ENCODE measurements at regions not wholly inside any gene's neighbourhood (a gene's known extent, or its start where the extent isn't known, plus 50 kb on each side); places are given as distances from the start of the nearest gene placed in this dataset.

DNA sequence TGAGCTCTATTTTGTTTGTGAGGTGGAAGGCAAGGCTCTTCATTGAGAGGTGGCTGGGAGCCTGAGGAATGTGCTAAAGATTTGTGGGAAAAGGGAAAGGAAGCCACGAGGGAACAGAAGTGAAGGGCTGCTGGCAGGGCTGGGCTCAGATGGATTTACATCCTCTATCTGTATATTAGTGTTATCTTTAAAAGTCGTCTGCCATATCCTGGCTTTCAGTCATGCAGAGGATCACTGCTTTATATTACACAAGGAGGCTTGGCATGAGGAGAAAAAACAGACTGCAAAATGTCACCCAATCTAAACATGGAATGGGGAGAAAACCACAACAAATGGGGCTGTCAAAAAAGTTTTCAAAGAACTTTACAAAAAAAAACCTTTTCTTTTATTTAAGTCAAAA is 434.4 kb downstream of the HRH4 start:
- H3K4me3 ChIP-seq (replicated peaks in 1 of 3; ENCODE audit: low read depth in 2 of 3, low read length in 3 of 3): no peak overlapping the region
- H3K4me1 Mint-ChIP-seq: no peaks in the 10 kb centered on the region
- H2AFZ ChIP-seq (ENCODE audit: insufficient read depth, low read depth, low read length, poor library complexity, severe bottlenecking): no peak overlapping the region
- no peak overlapping the region for H3K27ac ChIP-seq (ENCODE audit: low read depth in 1 of 2, low read length in 2 of 2)
- H3K9ac ChIP-seq (ENCODE audit: insufficient read depth, low read length, poor library complexity, severe bottlenecking): no peak overlapping the region
- H3K27ac Mint-ChIP-seq: no peak overlapping the region
- H3K36me3 ChIP-seq (replicated peaks in 1 of 2; ENCODE audit: control insufficient read depth in 1 of 2, insufficient read depth in 2 of 2, low read length in 2 of 2): no peaks in the 10 kb centered on the region
- H3K4me3 Mint-ChIP-seq: no peak overlapping the region
- no peaks in the 10 kb centered on the region for H3K27me3 ChIP-seq (ENCODE audit: control insufficient read depth in 2 of 2, insufficient read depth in 2 of 2, low read length in 2 of 2)
- no peaks in the 10 kb centered on the region for H3K4me1 ChIP-seq (ENCODE audit: control insufficient read depth in 1 of 2, insufficient read depth in 2 of 2, low read length in 2 of 2)
- H3K9me3 ChIP-seq (replicated peaks in 1 of 2; ENCODE audit: control insufficient read depth in 1 of 2, insufficient read depth in 1 of 2, low read length in 2 of 2): no peaks in the 10 kb centered on the region
- H3K79me2 ChIP-seq (ENCODE audit: insufficient read depth, low read length): no peaks in the 10 kb centered on the region
- H3K36me3 Mint-ChIP-seq: no peaks in the 10 kb centered on the region
- H4K20me1 ChIP-seq (ENCODE audit: insufficient read depth, low read length): no peaks in the 10 kb centered on the region
- H3K9me3 Mint-ChIP-seq: peaks cover 0 to 4% (median under 1%) of the 10 kb centered on the region in 7 donors
- TF ChIP-seq, protein P1, sequence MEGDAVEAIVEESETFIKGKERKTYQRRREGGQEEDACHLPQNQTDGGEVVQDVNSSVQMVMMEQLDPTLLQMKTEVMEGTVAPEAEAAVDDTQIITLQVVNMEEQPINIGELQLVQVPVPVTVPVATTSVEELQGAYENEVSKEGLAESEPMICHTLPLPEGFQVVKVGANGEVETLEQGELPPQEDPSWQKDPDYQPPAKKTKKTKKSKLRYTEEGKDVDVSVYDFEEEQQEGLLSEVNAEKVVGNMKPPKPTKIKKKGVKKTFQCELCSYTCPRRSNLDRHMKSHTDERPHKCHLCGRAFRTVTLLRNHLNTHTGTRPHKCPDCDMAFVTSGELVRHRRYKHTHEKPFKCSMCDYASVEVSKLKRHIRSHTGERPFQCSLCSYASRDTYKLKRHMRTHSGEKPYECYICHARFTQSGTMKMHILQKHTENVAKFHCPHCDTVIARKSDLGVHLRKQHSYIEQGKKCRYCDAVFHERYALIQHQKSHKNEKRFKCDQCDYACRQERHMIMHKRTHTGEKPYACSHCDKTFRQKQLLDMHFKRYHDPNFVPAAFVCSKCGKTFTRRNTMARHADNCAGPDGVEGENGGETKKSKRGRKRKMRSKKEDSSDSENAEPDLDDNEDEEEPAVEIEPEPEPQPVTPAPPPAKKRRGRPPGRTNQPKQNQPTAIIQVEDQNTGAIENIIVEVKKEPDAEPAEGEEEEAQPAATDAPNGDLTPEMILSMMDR (IDR thresholded peaks at IDR 0.05): no peak
- intact Hi-C loops (cut with micrococcal nuclease): no loop called here
- WGBS (ENCODE audit: insufficient coverage): no CpG with 5 or more reads among the region's 2 CpGs
- peaks cover 0 to 2% (median 0%) of the 10 kb centered on the region in 3 donors for H3K27me3 Mint-ChIP-seq (ENCODE audit: low read depth in 3 of 3)
- H3K4me2 ChIP-seq (replicated peaks; ENCODE audit: extremely low read depth, low read length, poor library complexity, severe bottlenecking): no peak overlapping the region
- DNase-seq: no peak

DNA sequence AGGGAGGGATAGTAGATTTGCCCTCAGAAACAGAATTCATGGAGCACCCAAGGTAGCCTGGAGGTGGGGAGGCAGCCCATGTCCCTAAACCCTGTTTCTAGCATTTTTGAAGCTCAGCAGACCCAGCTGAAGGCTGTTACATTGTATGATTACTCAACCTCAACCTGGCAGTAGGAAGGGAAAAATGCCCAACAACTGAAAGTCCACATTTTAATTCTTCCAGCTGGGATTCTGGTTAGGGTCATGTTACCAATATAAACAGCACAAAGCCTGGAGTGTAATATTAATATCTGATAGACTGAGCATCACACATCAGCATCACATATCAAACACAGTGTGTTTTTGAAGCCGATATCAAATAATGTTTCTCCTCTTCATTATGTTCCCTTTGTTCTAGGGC is 437.0 kb downstream of the HRH4 start:
- no CpG with 5 or more reads among the region's 1 CpG for WGBS (ENCODE audit: insufficient coverage)
- DNase-seq: no peak
- Histone ChIP-seq H3K79me2 (ENCODE audit: insufficient read depth, low read length) (no peaks in the 10 kb centered on the region), H3K36me3 (replicated peaks in 1 of 2; ENCODE audit: control insufficient read depth in 1 of 2, insufficient read depth in 2 of 2, low read length in 2 of 2) (no peaks in the 10 kb centered on the region), H3K4me2 (replicated peaks; ENCODE audit: extremely low read depth, low read length, poor library complexity, severe bottlenecking) (no peak overlapping the region), H3K4me3 (replicated peaks in 1 of 3; ENCODE audit: low read depth in 2 of 3, low read length in 3 of 3) (no peak overlapping the region), H2AFZ (ENCODE audit: insufficient read depth, low read depth, low read length, poor library complexity, severe bottlenecking) (no peak overlapping the region), H4K20me1 (ENCODE audit: insufficient read depth, low read length) (no peaks in the 10 kb centered on the region), H3K9me3 (replicated peaks in 1 of 2; ENCODE audit: control insufficient read depth in 1 of 2, insufficient read depth in 1 of 2, low read length in 2 of 2) (peaks cover 0 to 3% of the 10 kb centered on the region in 2 donors), H3K27me3 (ENCODE audit: control insufficient read depth in 2 of 2, insufficient read depth in 2 of 2, low read length in 2 of 2) (no peaks in the 10 kb centered on the region), H3K27ac (ENCODE audit: low read depth in 1 of 2, low read length in 2 of 2) (no peak overlapping the region), H3K4me1 (ENCODE audit: control insufficient read depth in 1 of 2, insufficient read depth in 2 of 2, low read length in 2 of 2) (no peaks in the 10 kb centered on the region), H3K9ac (ENCODE audit: insufficient read depth, low read length, poor library complexity, severe bottlenecking) (no peak overlapping the region)
- Mint-ChIP-seq H3K4me1 (no peaks in the 10 kb centered on the region), H3K36me3 (no peaks in the 10 kb centered on the region), H3K9me3 (peaks cover 6 to 17% (median 12%) of the 10 kb centered on the region in 7 donors), H3K27ac (no peak overlapping the region), H3K27me3 (ENCODE audit: low read depth in 3 of 3) (peaks cover 0 to 2% (median 0%) of the 10 kb centered on the region in 3 donors), H3K4me3 (no peak overlapping the region)
- TF ChIP-seq, protein P1 (IDR thresholded peaks at IDR 0.05): no peak
- intact Hi-C loops (cut with micrococcal nuclease): no loop called here

Measured in CD14-positive monocyte (primary cell).